Gastrocnemius medialis (tissue), 4 donors: ENCODE measurements at regions not wholly inside any gene's neighbourhood (a gene's known extent, or its start where the extent isn't known, plus 50 kb on each side); places are given as distances from the start of the nearest gene placed in this dataset.

ENCODE experiments used
- ATAC-seq, 2 donors: fragments of 150-250 bp; one replicate each; pipeline ENCODE4 v1.9.1; 2016
- DNase-seq, 2 donors: peaks; one replicate each; pipeline ENCODE4 v3.0.0-alpha.2; 2019
- H3K27ac ChIP-seq, 4 donors: fragments of 200-600 bp; sonication (generic); 1 replicate in 1 of 4; 2 replicates in 3 of 4; pipeline ENCODE4 v1.5.1; 2016 to 2018; ENCODE audit warnings: mild to moderate bottlenecking in 2 of 4, moderate library complexity in 1 of 4
- H3K27me3 ChIP-seq, 3 donors: fragments of 200-600 bp; sonication (generic) in 2 of 3; 1 replicate in 1 of 3; 2 replicates in 2 of 3; pipeline versions ENCODE4 v1.5.1 to v1.6.0; 2016 to 2019; ENCODE audit warnings: mild to moderate bottlenecking in 1 of 3, moderate library complexity in 1 of 3
- H3K36me3 ChIP-seq, 2 donors: fragments of 200-600 bp; sonication (generic) in 1 of 2; one replicate each; pipeline ENCODE4 v1.5.1; 2017 to 2018
- H3K4me1 ChIP-seq, 2 donors: fragments of 200-600 bp; sonication (generic) in 1 of 2; one replicate each; pipeline ENCODE4 v1.5.1; 2016 to 2017; ENCODE audit warnings: mild to moderate bottlenecking in 2 of 2
- H3K4me3 ChIP-seq, 4 donors: fragments of 200-600 bp; sonication (generic) in 3 of 4; 1 replicate in 1 of 4; 2 replicates in 3 of 4; pipeline ENCODE4 v1.5.1; 2016 to 2019; ENCODE audit warnings: mild to moderate bottlenecking in 2 of 4
- H3K9me3 ChIP-seq, 3 donors: fragments of 200-600 bp; sonication (generic) in 2 of 3; 1 replicate in 1 of 3; 2 replicates in 2 of 3; pipeline ENCODE4 v1.5.1; 2016 to 2019
- CTCF ChIP-seq, 5 experiments: fragments of 450-650 bp in 3 of 5; fragments of 200-600 bp in 2 of 5; sonication (generic) in 2 of 5; IDR thresholded peaks in 4 of 5; conservative IDR thresholded peaks in 1 of 5; 1 replicate in 4 of 5; 2 replicates in 1 of 5; pipeline ENCODE4 v1.5.1; 2016 to 2019; ENCODE audit warnings: antibody characterized with exemption in 5 of 5, mild to moderate bottlenecking in 3 of 5, moderate library complexity in 3 of 5
- POLR2A ChIP-seq, 2 donors: fragments of 450-650 bp; IDR thresholded peaks; one replicate each; pipeline ENCODE4 v1.6.1; 2017; ENCODE audit warnings: antibody characterized with exemption in 2 of 2, mild to moderate bottlenecking in 2 of 2, moderate library complexity in 2 of 2
- in situ Hi-C, 4 donors: fragments of 200-750 bp; cut with MboI; loops; one replicate each; pipeline versions ENCODE4 v1.15.0 to v1.8.0; 2017; ENCODE audit warnings: low sequenced_read_pairs in 4 of 4
- intact Hi-C: fragments of 100-400 bp; cut with DNase I; formaldehyde crosslinking; loops from one replicate; pipeline ENCODE4 v1.15.1; 2023; ENCODE audit warnings: low total_unique reads

- Histone ChIP-seq H3K27ac (no peak overlapping the region), H3K4me1 (no peaks in the 10 kb centered on the region), H3K4me3 (no peak overlapping the region), H3K27me3 (no peaks in the 10 kb centered on the region), H3K9me3 (no peaks in the 10 kb centered on the region), H3K36me3 (no peaks in the 10 kb centered on the region)
- intact Hi-C loops: no loop called here
- TF ChIP-seq POLR2A (IDR thresholded peaks at IDR 0.05) (no peak), CTCF (IDR thresholded peaks at IDR 0.05 in 4 of 5, conservative IDR thresholded peaks at IDR 0.05 in 1 of 5) (no peak)
- peak in 1 of 2 donors; percentile 18 for DNase-seq
- peak in 1 of 2 donors; percentile 39 for ATAC-seq
- in situ Hi-C loops: no loop called here
Measured at GRCh38 chr15:48006031-48006511, 114.7 kb upstream of the SLC24A5 start.

- ATAC-seq: no peak
- in situ Hi-C loops: no loop called here
- no peak overlapping the region for H3K4me3 ChIP-seq
Measured at GRCh38 chr15:48010316-48010715, 110.5 kb upstream of the SLC24A5 start.

GRCh38 chr15:48012191-48012590 is 108.6 kb upstream of the SLC24A5 start:
- intact Hi-C loops: no loop called here
- TF ChIP-seq POLR2A (IDR thresholded peaks at IDR 0.05): no peak
- no peak for TF ChIP-seq CTCF (IDR thresholded peaks at IDR 0.05 in 4 of 5, conservative IDR thresholded peaks at IDR 0.05 in 1 of 5)
- ATAC-seq: no peak
- Histone ChIP-seq H3K4me3 (no peak overlapping the region), H3K36me3 (no peaks in the 10 kb centered on the region), H3K27me3 (no peaks in the 10 kb centered on the region), H3K9me3 (no peaks in the 10 kb centered on the region), H3K27ac (no peak overlapping the region), H3K4me1 (no peaks in the 10 kb centered on the region)
- DNase-seq: no peak
- in situ Hi-C loops: no loop called here

More at GRCh38 chr15:48010316-48010715, 110.5 kb upstream of the SLC24A5 start:
- no peaks in the 10 kb centered on the region for H3K36me3 ChIP-seq
- no peaks in the 10 kb centered on the region for H3K27me3 ChIP-seq
- TF ChIP-seq POLR2A (IDR thresholded peaks at IDR 0.05): no peak
- no peak for TF ChIP-seq CTCF (IDR thresholded peaks at IDR 0.05 in 4 of 5, conservative IDR thresholded peaks at IDR 0.05 in 1 of 5)
- intact Hi-C loops: no loop called here
- H3K9me3 ChIP-seq: no peaks in the 10 kb centered on the region
- no peaks in the 10 kb centered on the region for H3K4me1 ChIP-seq
- H3K27ac ChIP-seq: no peak overlapping the region
- DNase-seq: no peak

- DNase-seq: no peak
- ATAC-seq: no peak
- TF ChIP-seq POLR2A (IDR thresholded peaks at IDR 0.05) (no peak), CTCF (IDR thresholded peaks at IDR 0.05 in 4 of 5, conservative IDR thresholded peaks at IDR 0.05 in 1 of 5) (no peak)
- intact Hi-C loops: no loop called here
- no peaks in the 10 kb centered on the region for H3K27me3 ChIP-seq
- no peaks in the 10 kb centered on the region for H3K4me1 ChIP-seq
- H3K4me3 ChIP-seq: no peak overlapping the region
- H3K36me3 ChIP-seq: no peaks in the 10 kb centered on the region
- no peaks in the 10 kb centered on the region for H3K9me3 ChIP-seq
- in situ Hi-C loops: no loop called here
- no peak overlapping the region for H3K27ac ChIP-seq
Measured at GRCh38 chr15:48016865-48017264, 103.9 kb upstream of the SLC24A5 start.

- Histone ChIP-seq H3K9me3 (no peaks in the 10 kb centered on the region), H3K4me1 (no peaks in the 10 kb centered on the region), H3K27ac (no peak overlapping the region), H3K27me3 (no peaks in the 10 kb centered on the region), H3K4me3 (no peak overlapping the region), H3K36me3 (no peaks in the 10 kb centered on the region)
- intact Hi-C loops (no loop called here), in situ Hi-C loops (no loop called here)
- no peak for ATAC-seq
- TF ChIP-seq POLR2A (IDR thresholded peaks at IDR 0.05) (no peak), CTCF (IDR thresholded peaks at IDR 0.05 in 4 of 5, conservative IDR thresholded peaks at IDR 0.05 in 1 of 5) (no peak)
- DNase-seq: no peak
Measured at GRCh38 chr15:48017747-48018146, 103.0 kb upstream of the SLC24A5 start.
